DND-41 (cell line): ENCODE measurements at regions not wholly inside any gene's neighbourhood (a gene's known extent, or its start where the extent isn't known, plus 50 kb on each side); places are given as distances from the start of the nearest gene placed in this dataset.
"Not testable (repeated sequence)": the region's sequence is repeated elsewhere in the genome, so short reads cannot be mapped to it uniquely, and the experiment has no call there.

Experiments
- ATAC-seq: fragments of 200-7000 bp; cut with Tn5 transposase; 3 replicates; pipeline ENCODE4 v1.9.1; 2021; ENCODE audit warnings: low read depth; ENCODE audit not compliant: insufficient read depth
- DNase-seq: peaks from one replicate; pipeline ENCODE4 v3.0.0-alpha.2; 2020
- H2AFZ ChIP-seq: 2 replicates; pipeline ENCODE4 v1.6.0; 2012; ENCODE audit warnings: low read depth, low read length
- H3K27ac ChIP-seq: 2 replicates; pipeline ENCODE4 v1.5.1; 2012; ENCODE audit warnings: low read length, inconsistent platforms
- H3K27me3 ChIP-seq: fragments of 200-600 bp; sonication (generic); 2 replicates; pipeline ENCODE4 v1.6.0; 2012; ENCODE audit warnings: low read length, mild to moderate bottlenecking, inconsistent platforms; ENCODE audit not compliant: insufficient read depth, poor library complexity
- H3K36me3 ChIP-seq: 2 replicates; pipeline ENCODE4 v1.5.1; 2012; ENCODE audit warnings: low read length, inconsistent platforms; ENCODE audit not compliant: insufficient read depth
- H3K4me1 ChIP-seq: 2 replicates; pipeline ENCODE4 v1.5.1; 2012; ENCODE audit warnings: mild to moderate bottlenecking, low read length; ENCODE audit not compliant: insufficient read depth
- H3K4me2 ChIP-seq: 2 replicates; pipeline ENCODE4 v1.6.0; 2012; ENCODE audit warnings: mild to moderate bottlenecking, moderate library complexity, low read length, inconsistent platforms; ENCODE audit not compliant: insufficient read depth
- H3K4me3 ChIP-seq, 2 experiments: fragments of 200-600 bp in 1 of 2; shearing (Covaris generic) in 1 of 2; 2 replicates each; pipeline ENCODE4 v1.5.1; 2012 to 2016; ENCODE audit warnings: inconsistent platforms in 2 of 2, low read length in 2 of 2, mild to moderate bottlenecking in 2 of 2, low read depth in 1 of 2, moderate library complexity in 1 of 2
- H3K79me2 ChIP-seq: 2 replicates; pipeline ENCODE4 v1.6.0; 2012; ENCODE audit warnings: low read length, inconsistent platforms; ENCODE audit not compliant: insufficient read depth
- H3K9ac ChIP-seq: 2 replicates; pipeline ENCODE4 v1.6.0; 2012; ENCODE audit warnings: low read depth, mild to moderate bottlenecking, inconsistent platforms, low read length, moderate library complexity
- H3K9me3 ChIP-seq: 2 replicates; pipeline ENCODE4 v1.5.1; 2012; ENCODE audit warnings: low read length, moderate library complexity, mild to moderate bottlenecking, inconsistent platforms; ENCODE audit not compliant: insufficient read depth, severe bottlenecking
- H4K20me1 ChIP-seq: 2 replicates; pipeline ENCODE4 v1.6.0; 2012; ENCODE audit warnings: low read length; ENCODE audit not compliant: insufficient read depth
- EZH2 ChIP-seq: IDR thresholded peaks from 3 replicates; pipeline ENCODE4 v1.6.1; 2012; ENCODE audit warnings: borderline replicate concordance, low read depth, mild to moderate bottlenecking, moderate library complexity, low read length, inconsistent platforms; ENCODE audit not compliant: severe bottlenecking
- TF ChIP-seq, protein P1 (sequence below): IDR thresholded peaks from 2 replicates; pipeline ENCODE4 v1.5.1; 2012; ENCODE audit warnings: borderline replicate concordance, low read length, moderate library complexity, mild to moderate bottlenecking; ENCODE audit not compliant: poor library complexity, severe bottlenecking; ENCODE audit errors: extremely low read depth

DNA sequence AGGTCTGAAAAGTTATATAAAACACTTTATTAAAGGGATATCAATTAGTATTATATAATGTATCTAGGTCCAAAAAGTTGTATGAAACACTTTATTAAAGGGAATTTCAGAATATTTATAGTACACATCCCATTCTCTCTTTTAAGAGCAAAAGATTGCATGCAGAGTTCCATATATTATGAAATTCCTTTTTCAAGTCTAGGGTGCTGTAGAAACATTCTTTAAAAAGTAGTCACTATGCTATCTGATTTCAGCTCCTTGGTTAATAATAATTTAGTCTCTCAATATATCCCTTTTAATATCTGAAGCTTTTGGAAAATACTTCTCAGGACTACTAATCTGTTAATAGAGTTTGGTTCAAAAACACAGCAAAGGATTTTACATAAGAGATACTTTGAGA is 1496.1 kb upstream of the C9orf72 start:
- Histone ChIP-seq H3K27me3 (no peaks in the 10 kb centered on the region), H3K9me3 (no peaks in the 10 kb centered on the region), H2AFZ (no peak overlapping the region), H3K4me1 (no peaks in the 10 kb centered on the region), H4K20me1 (no peaks in the 10 kb centered on the region), H3K4me2 (no peak overlapping the region), H3K9ac (no peak overlapping the region), H3K79me2 (no peaks in the 10 kb centered on the region), H3K27ac (no peak overlapping the region), H3K4me3 (no peak overlapping the region), H3K36me3 (no peaks in the 10 kb centered on the region)
- ATAC-seq = no peak
- TF ChIP-seq, protein P1, sequence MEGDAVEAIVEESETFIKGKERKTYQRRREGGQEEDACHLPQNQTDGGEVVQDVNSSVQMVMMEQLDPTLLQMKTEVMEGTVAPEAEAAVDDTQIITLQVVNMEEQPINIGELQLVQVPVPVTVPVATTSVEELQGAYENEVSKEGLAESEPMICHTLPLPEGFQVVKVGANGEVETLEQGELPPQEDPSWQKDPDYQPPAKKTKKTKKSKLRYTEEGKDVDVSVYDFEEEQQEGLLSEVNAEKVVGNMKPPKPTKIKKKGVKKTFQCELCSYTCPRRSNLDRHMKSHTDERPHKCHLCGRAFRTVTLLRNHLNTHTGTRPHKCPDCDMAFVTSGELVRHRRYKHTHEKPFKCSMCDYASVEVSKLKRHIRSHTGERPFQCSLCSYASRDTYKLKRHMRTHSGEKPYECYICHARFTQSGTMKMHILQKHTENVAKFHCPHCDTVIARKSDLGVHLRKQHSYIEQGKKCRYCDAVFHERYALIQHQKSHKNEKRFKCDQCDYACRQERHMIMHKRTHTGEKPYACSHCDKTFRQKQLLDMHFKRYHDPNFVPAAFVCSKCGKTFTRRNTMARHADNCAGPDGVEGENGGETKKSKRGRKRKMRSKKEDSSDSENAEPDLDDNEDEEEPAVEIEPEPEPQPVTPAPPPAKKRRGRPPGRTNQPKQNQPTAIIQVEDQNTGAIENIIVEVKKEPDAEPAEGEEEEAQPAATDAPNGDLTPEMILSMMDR = no peak
- no peak for TF ChIP-seq EZH2
- DNase-seq = no peak

DNA sequence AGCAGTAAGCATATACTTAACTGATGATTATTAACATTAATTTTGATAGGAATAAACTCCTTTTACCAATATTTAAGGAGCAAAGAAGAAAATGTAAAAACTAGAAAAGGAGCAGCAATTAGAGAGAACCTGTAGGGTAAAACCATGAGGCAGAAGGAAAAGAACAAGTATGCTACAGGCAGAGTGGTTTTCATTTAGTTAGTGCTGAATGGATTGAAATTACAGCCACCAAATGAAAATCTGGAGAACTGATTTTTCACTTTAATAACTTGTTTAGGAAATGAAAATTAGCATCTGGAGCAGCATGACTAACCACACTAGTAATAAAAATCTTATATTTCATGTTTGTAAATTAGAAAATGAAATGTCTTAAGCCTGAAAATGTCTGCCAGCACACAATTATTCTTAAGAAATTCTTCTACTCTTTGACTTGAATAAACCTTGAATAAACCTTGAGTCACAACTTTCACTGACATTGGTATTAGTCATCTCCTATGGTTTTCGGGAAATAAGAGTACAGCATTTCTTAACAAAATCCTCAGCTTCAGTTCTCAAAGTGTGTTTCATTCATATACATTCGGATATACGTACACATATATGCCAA is 1504.9 kb upstream of the C9orf72 start:
- no peak for DNase-seq
- Histone ChIP-seq H3K27me3 (no peaks in the 10 kb centered on the region), H3K4me1 (no peaks in the 10 kb centered on the region), H3K36me3 (no peaks in the 10 kb centered on the region), H3K79me2 (no peaks in the 10 kb centered on the region), H3K27ac (no peak overlapping the region), H3K9ac (no peak overlapping the region), H4K20me1 (no peaks in the 10 kb centered on the region), H3K4me3 (no peak overlapping the region), H2AFZ (no peak overlapping the region), H3K4me2 (no peak overlapping the region), H3K9me3 (no peaks in the 10 kb centered on the region)
- ATAC-seq = no peak
- TF ChIP-seq, protein P1 = no peak
- no peak for TF ChIP-seq EZH2

DNA sequence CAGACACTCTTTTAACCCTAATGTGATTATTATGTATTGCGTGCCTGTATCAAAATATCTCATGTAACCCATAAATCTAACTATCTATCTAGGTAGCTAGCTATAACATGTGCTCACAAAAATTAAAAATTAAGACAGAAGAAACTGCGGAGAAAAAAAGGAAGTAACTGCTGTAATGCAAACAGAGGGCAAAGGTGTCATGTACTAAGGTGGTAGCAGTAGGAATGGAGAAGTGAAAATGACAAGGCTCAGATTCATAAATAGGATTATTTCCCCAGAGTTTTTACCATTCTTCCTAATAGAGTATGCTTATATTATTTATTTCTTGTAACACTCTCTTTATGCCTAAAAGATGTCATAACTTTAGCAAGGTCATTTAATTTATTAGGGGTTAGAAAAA is 1527.5 kb upstream of the C9orf72 start:
- H3K4me2 ChIP-seq = no peak overlapping the region
- no peak for ATAC-seq

DNA sequence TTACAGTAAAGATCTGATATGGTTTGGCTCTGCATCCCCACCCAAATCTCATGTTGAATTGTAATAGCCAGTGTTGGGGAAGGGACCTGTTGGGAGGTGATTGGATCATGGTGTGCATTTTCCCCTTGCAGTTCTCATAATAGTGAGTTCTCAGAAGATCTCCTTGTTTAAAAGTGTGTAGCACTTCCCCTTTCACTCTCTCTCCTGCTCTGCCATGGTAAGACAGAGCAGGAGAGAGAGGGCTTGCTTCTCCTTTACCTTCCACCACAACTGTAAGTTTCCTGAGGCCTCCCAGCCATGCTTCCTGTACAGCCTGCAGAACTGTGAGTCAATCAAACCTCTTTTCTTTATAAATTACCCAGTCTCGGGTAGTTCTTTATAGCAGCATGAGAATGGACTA is 1530.9 kb upstream of the C9orf72 start:
- H3K4me3 ChIP-seq, H3K9ac ChIP-seq, H3K27ac ChIP-seq, H3K79me2 ChIP-seq, H3K4me2 ChIP-seq, H3K4me1 ChIP-seq, H3K27me3 ChIP-seq, H4K20me1 ChIP-seq, ATAC-seq, H3K9me3 ChIP-seq, H2AFZ ChIP-seq, DNase-seq, H3K36me3 ChIP-seq: not testable (repeated sequence)

More for the DNA sequence above, 1527.5 kb upstream of the C9orf72 start:
- H3K4me3 ChIP-seq = no peak overlapping the region
- no peak overlapping the region for H2AFZ ChIP-seq
- no peak for DNase-seq
- no peaks in the 10 kb centered on the region for H3K27me3 ChIP-seq
- no peaks in the 10 kb centered on the region for H3K4me1 ChIP-seq
- H3K36me3 ChIP-seq = no peaks in the 10 kb centered on the region
- no peaks in the 10 kb centered on the region for H3K9me3 ChIP-seq
- H3K9ac ChIP-seq = no peak overlapping the region
- TF ChIP-seq, protein P1 = no peak
- no peak for TF ChIP-seq EZH2
- no peaks in the 10 kb centered on the region for H3K79me2 ChIP-seq
- no peaks in the 10 kb centered on the region for H4K20me1 ChIP-seq
- H3K27ac ChIP-seq = no peak overlapping the region
